Smooth muscle cell (in vitro differentiated cells): ENCODE measurements at regions not wholly inside any gene's neighbourhood (a gene's known extent, or its start where the extent isn't known, plus 50 kb on each side); places are given as distances from the start of the nearest gene placed in this dataset.

ENCODE experiments used
- DNase-seq: peaks from one replicate; lab custom pipeline; 2025; ENCODE audit not compliant: unreplicated experiment; lab: John Stamatoyannopoulos, UW
- H2AFZ ChIP-seq: fragments of 200-600 bp; sonication (generic); 2 replicates; pipeline ENCODE4 v1.6.0; 2016; ENCODE audit warnings: antibody characterized with exemption, low read depth, mild to moderate bottlenecking
- H3F3A ChIP-seq: fragments of 200-600 bp; sonication (generic); 2 replicates; pipeline ENCODE4 v1.6.0; 2017; ENCODE audit warnings: antibody characterized with exemption, low read depth
- H3K27ac ChIP-seq: fragments of 200-600 bp; sonication (generic); 2 replicates; pipeline ENCODE4 v1.5.1; 2016; ENCODE audit warnings: low read depth, mild to moderate bottlenecking
- H3K27me3 ChIP-seq: fragments of 200-600 bp; sonication (generic); 2 replicates; pipeline ENCODE4 v1.6.1; 2016; ENCODE audit warnings: low read depth, mild to moderate bottlenecking
- H3K36me3 ChIP-seq: fragments of 200-600 bp; sonication (generic); 2 replicates; pipeline ENCODE4 v1.5.1; 2016; ENCODE audit warnings: low read depth
- H3K4me1 ChIP-seq: fragments of 200-600 bp; sonication (generic); 2 replicates; pipeline ENCODE4 v1.5.1; 2016; ENCODE audit warnings: low read depth
- H3K4me2 ChIP-seq: fragments of 200-600 bp; sonication (generic); 2 replicates; pipeline ENCODE4 v1.6.0; 2016; ENCODE audit warnings: mild to moderate bottlenecking
- H3K4me3 ChIP-seq: fragments of 200-600 bp; sonication (generic); 2 replicates; pipeline ENCODE4 v1.5.1; 2016; ENCODE audit warnings: mild to moderate bottlenecking
- H3K79me2 ChIP-seq: fragments of 200-600 bp; sonication (generic); 2 replicates; pipeline ENCODE4 v1.6.0; 2016; ENCODE audit warnings: low read depth, mild to moderate bottlenecking
- H3K9ac ChIP-seq: fragments of 200-600 bp; sonication (generic); 2 replicates; pipeline ENCODE4 v1.6.0; 2016; ENCODE audit warnings: low read depth
- H3K9me3 ChIP-seq: fragments of 200-600 bp; sonication (generic); replicated peaks from 2 replicates; pipeline ENCODE4 v1.5.1; 2016; ENCODE audit warnings: low read depth
- H4K20me1 ChIP-seq: fragments of 200-600 bp; sonication (generic); 2 replicates; pipeline ENCODE4 v1.6.0; 2016; ENCODE audit warnings: low read depth
- CTCF ChIP-seq: fragments of 200-600 bp; sonication (generic); IDR thresholded peaks from 2 replicates; pipeline ENCODE4 v1.5.1; 2017; ENCODE audit warnings: borderline replicate concordance, mild to moderate bottlenecking, antibody characterized with exemption; ENCODE audit not compliant: insufficient read depth, poor library complexity, severe bottlenecking
- WGBS: methylation state at CpG from one replicate; pipeline ENCODE4 v1.1.7; 2016; ENCODE audit warnings: low lambda C conversion rate; 5-methylcytosine and 5-hydroxymethylcytosine counted together

GRCh38 chr16:35399133-35399532, 1939.7 kb downstream of the TP53TG3F start:
- no peaks in the 10 kb centered on the region for H3K9me3 ChIP-seq
- no peak overlapping the region for H3K9ac ChIP-seq
- no peak overlapping the region for H3K4me3 ChIP-seq
- H3K4me1 ChIP-seq = no peaks in the 10 kb centered on the region
- no peak overlapping the region for H3K4me2 ChIP-seq
- WGBS = 57% methylated on average over 2 of the region's 2 CpGs
- H3K79me2 ChIP-seq = no peaks in the 10 kb centered on the region
- H4K20me1 ChIP-seq = no peaks in the 10 kb centered on the region
- H2AFZ ChIP-seq = no peak overlapping the region
- no peaks in the 10 kb centered on the region for H3K36me3 ChIP-seq
- no peak overlapping the region for H3K27ac ChIP-seq
- no peak for DNase-seq
- no peak for TF ChIP-seq CTCF
- H3F3A ChIP-seq = no peaks in the 10 kb centered on the region
- H3K27me3 ChIP-seq = no peaks in the 10 kb centered on the region

- Histone ChIP-seq H3K9ac (no peak overlapping the region), H3K27me3 (no peaks in the 10 kb centered on the region), H3K9me3 (no peaks in the 10 kb centered on the region), H3K79me2 (no peaks in the 10 kb centered on the region), H3K4me1 (no peaks in the 10 kb centered on the region), H3K36me3 (no peaks in the 10 kb centered on the region), H3F3A (no peaks in the 10 kb centered on the region), H2AFZ (no peak overlapping the region), H3K4me3 (no peak overlapping the region), H3K27ac (no peak overlapping the region), H4K20me1 (no peaks in the 10 kb centered on the region), H3K4me2 (no peak overlapping the region)
- TF ChIP-seq CTCF = no peak
- WGBS = 59% methylated on average over 2 of the region's 2 CpGs
- DNase-seq = no peak
Observed at GRCh38 chr16:35404273-35404672, 1944.9 kb downstream of the TP53TG3F start.

GRCh38 chr16:35405526-35405925, 1946.1 kb downstream of the TP53TG3F start:
- Histone ChIP-seq H2AFZ (no peak overlapping the region), H3K79me2 (no peaks in the 10 kb centered on the region), H3F3A (no peaks in the 10 kb centered on the region), H3K27ac (no peak overlapping the region), H3K4me1 (no peaks in the 10 kb centered on the region), H3K4me3 (no peak overlapping the region), H3K4me2 (no peak overlapping the region), H3K27me3 (no peaks in the 10 kb centered on the region), H4K20me1 (no peaks in the 10 kb centered on the region), H3K9me3 (no peaks in the 10 kb centered on the region), H3K9ac (no peak overlapping the region), H3K36me3 (no peaks in the 10 kb centered on the region)
- TF ChIP-seq CTCF = no peak
- DNase-seq = no peak
- 32% methylated on average over 1 of the region's 1 CpG for WGBS

- H3K4me3 ChIP-seq = no peak overlapping the region
- no peaks in the 10 kb centered on the region for H3K79me2 ChIP-seq
- H2AFZ ChIP-seq = no peak overlapping the region
- H3K4me1 ChIP-seq = no peaks in the 10 kb centered on the region
- H3F3A ChIP-seq = no peaks in the 10 kb centered on the region
- no peaks in the 10 kb centered on the region for H3K27me3 ChIP-seq
- no peak for DNase-seq
- no peaks in the 10 kb centered on the region for H3K36me3 ChIP-seq
- H3K27ac ChIP-seq = no peak overlapping the region
- WGBS = 70% methylated on average over 1 of the region's 1 CpG
- no peaks in the 10 kb centered on the region for H3K9me3 ChIP-seq
- no peak overlapping the region for H3K4me2 ChIP-seq
- no peak for TF ChIP-seq CTCF
- H4K20me1 ChIP-seq = no peaks in the 10 kb centered on the region
- H3K9ac ChIP-seq = no peak overlapping the region
Observed at GRCh38 chr16:35409503-35409902, 1950.1 kb downstream of the TP53TG3F start.
